Endodermal cell (in vitro differentiated cells): ENCODE measurements at regions not wholly inside any gene's neighbourhood (a gene's known extent, or its start where the extent isn't known, plus 50 kb on each side); places are given as distances from the start of the nearest gene placed in this dataset.
"Not testable (repeated sequence)": the region's sequence is repeated elsewhere in the genome, so short reads cannot be mapped to it uniquely, and the experiment has no call there.

Experiments
- DNase-seq: peaks from one replicate; pipeline ENCODE4 v3.0.0-alpha.2; 2017
- H3K27ac ChIP-seq: 2 replicates; pipeline ENCODE4 v1.5.1; 2013; ENCODE audit warnings: mild to moderate bottlenecking, low read depth, low read length, moderate library complexity
- H3K27me3 ChIP-seq: 2 replicates; pipeline ENCODE4 v1.6.1; 2013; ENCODE audit warnings: mild to moderate bottlenecking, low read length, moderate library complexity; ENCODE audit not compliant: insufficient read depth, control insufficient read depth, poor library complexity, severe bottlenecking
- H3K36me3 ChIP-seq: 2 replicates; pipeline ENCODE4 v1.7.0; 2013; ENCODE audit warnings: mild to moderate bottlenecking, low read length, moderate library complexity; ENCODE audit not compliant: control insufficient read depth, insufficient read depth
- H3K4me1 ChIP-seq: one replicate; pipeline ENCODE4 v1.7.0; 2013; ENCODE audit warnings: low read length; ENCODE audit not compliant: control insufficient read depth, insufficient read depth
- H3K4me3 ChIP-seq: 2 replicates; pipeline ENCODE4 v1.5.1; 2013; ENCODE audit warnings: mild to moderate bottlenecking, low read length, moderate library complexity
- H3K9ac ChIP-seq: 2 replicates; pipeline ENCODE4 v1.6.1; 2013; ENCODE audit warnings: mild to moderate bottlenecking, low read length, moderate library complexity; ENCODE audit not compliant: poor library complexity, severe bottlenecking; ENCODE audit errors: extremely low read depth
- H3K9me3 ChIP-seq: 2 replicates; pipeline ENCODE4 v1.6.1; 2013; ENCODE audit warnings: mild to moderate bottlenecking, low read length, moderate library complexity; ENCODE audit not compliant: control insufficient read depth
- H3K27ac Mint-ChIP-seq: 2 replicates; pipeline ENCODE4 v1.8.0; 2020; ENCODE audit warnings: mixed read lengths
- H3K27me3 Mint-ChIP-seq: 2 replicates; pipeline ENCODE4 v1.8.0; 2021; ENCODE audit warnings: mild to moderate bottlenecking, mixed read lengths; ENCODE audit not compliant: insufficient read depth
- H3K36me3 Mint-ChIP-seq: 2 replicates; pipeline ENCODE4 v1.8.0; 2020; ENCODE audit warnings: low read depth, mixed read lengths
- H3K4me1 Mint-ChIP-seq: 2 replicates; pipeline ENCODE4 v1.8.0; 2020; ENCODE audit warnings: mixed read lengths
- H3K4me3 Mint-ChIP-seq: 2 replicates; pipeline ENCODE4 v1.8.0; 2020; ENCODE audit warnings: mild to moderate bottlenecking, moderate library complexity, mixed read lengths
- H3K9me3 Mint-ChIP-seq: 2 replicates; pipeline ENCODE4 v1.8.0; 2020; ENCODE audit warnings: mild to moderate bottlenecking, mixed read lengths
- CTCF ChIP-seq: fragments of 200-600 bp; sonication (generic); conservative IDR thresholded peaks from 2 replicates; pipeline ENCODE4 v1.5.0; 2021; ENCODE audit warnings: antibody characterized with exemption, mild to moderate bottlenecking
- WGBS, 2 experiments: methylation state at CpG; one replicate each; pipeline versions ENCODE4 v1.1.5 to v1.1.7; 2013; ENCODE audit warnings: missing lambda C conversion rate in 2 of 2, mixed read lengths in 1 of 2; ENCODE audit not compliant: insufficient coverage in 1 of 2, insufficient read length in 1 of 2; 5-methylcytosine and 5-hydroxymethylcytosine counted together

DNA sequence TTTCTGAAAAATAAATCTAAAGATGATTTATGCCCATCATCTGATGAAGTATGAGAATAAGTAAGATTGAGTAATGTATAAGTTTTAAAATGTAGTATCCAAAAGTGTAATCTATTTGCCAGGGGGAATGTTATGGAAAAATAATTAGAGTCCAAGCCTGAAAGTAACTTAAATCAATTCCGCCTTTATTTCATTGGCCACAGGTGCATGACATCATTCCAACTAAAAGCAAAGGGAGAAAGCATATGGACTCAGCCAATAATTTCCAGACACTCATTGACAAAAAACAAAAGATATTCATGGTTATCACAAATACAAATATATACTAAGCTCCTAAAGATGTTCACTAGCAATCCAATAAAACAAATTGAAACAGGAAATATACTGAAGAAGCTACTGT is 752.6 kb upstream of the TMEFF2 start:
- DNase-seq, result no peak
- no peaks in the 10 kb centered on the region for H3K36me3 ChIP-seq
- TF ChIP-seq CTCF, result no peak
- Mint-ChIP-seq H3K27me3 (no peaks in the 10 kb centered on the region), H3K4me1 (no peaks in the 10 kb centered on the region), H3K36me3 (no peaks in the 10 kb centered on the region), H3K9me3 (no peaks in the 10 kb centered on the region), H3K4me3 (no peak overlapping the region), H3K27ac (no peak overlapping the region)
- no peak overlapping the region for H3K4me3 ChIP-seq
- no peaks in the 10 kb centered on the region for H3K4me1 ChIP-seq
- H3K27ac ChIP-seq, result no peak overlapping the region
- no peak overlapping the region for H3K9ac ChIP-seq
- H3K9me3 ChIP-seq, result no peaks in the 10 kb centered on the region
- no peaks in the 10 kb centered on the region for H3K27me3 ChIP-seq
- 91 to 100% methylated on average over 1 of the region's 1 CpG for WGBS, 2 experiments

DNA sequence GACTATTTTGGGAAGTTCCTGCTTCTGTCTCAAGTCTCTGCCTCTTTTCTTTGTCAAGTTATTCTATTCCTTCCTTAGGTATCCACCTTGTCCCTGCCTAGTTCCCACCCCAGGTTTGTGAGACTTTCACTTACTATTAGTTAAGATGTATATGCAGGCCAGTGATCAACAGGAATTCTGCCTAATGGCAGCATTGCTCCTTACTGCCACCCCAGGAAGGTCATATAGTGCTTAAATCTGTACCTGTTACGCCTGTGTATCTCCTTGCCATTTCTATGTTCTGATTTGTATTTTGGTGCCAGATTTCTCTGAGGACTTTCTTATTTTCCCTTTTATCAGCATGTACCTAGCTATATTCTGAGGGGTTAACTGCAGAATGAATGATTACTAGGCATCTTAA is 746.0 kb upstream of the TMEFF2 start:
- H3K4me3 Mint-ChIP-seq, result no peak overlapping the region
- peaks cover 3% of the 10 kb centered on the region for H3K4me1 Mint-ChIP-seq
- no peaks in the 10 kb centered on the region for H3K27me3 Mint-ChIP-seq
- no peaks in the 10 kb centered on the region for H3K4me1 ChIP-seq
- no peaks in the 10 kb centered on the region for H3K9me3 Mint-ChIP-seq
- no peak overlapping the region for H3K27ac ChIP-seq
- 96 to 100% methylated on average over 1 of the region's 1 CpG for WGBS, 2 experiments
- H3K36me3 ChIP-seq, result no peaks in the 10 kb centered on the region
- peak; percentile 56 for TF ChIP-seq CTCF
- DNase-seq, result no peak
- no peak overlapping the region for H3K27ac Mint-ChIP-seq
- no peaks in the 10 kb centered on the region for H3K9me3 ChIP-seq
- no peaks in the 10 kb centered on the region for H3K36me3 Mint-ChIP-seq
- no peaks in the 10 kb centered on the region for H3K27me3 ChIP-seq
- H3K4me3 ChIP-seq, result no peak overlapping the region
- no peak overlapping the region for H3K9ac ChIP-seq

- H3K27me3 Mint-ChIP-seq, result no peaks in the 10 kb centered on the region
- H3K4me3 Mint-ChIP-seq, result no peak overlapping the region
- H3K36me3 Mint-ChIP-seq, result no peaks in the 10 kb centered on the region
- H3K4me1 ChIP-seq, result no peaks in the 10 kb centered on the region
- no peak overlapping the region for H3K4me3 ChIP-seq
- H3K27me3 ChIP-seq, result no peaks in the 10 kb centered on the region
- no peaks in the 10 kb centered on the region for H3K9me3 ChIP-seq
- WGBS, 2 experiments, result 50% methylated on average over 1 of the region's 1 CpG; no CpG with 5 or more reads in 1 of the 2 experiments
- H3K9ac ChIP-seq, result no peak overlapping the region
- DNase-seq, result no peak
- no peaks in the 10 kb centered on the region for H3K36me3 ChIP-seq
- H3K9me3 Mint-ChIP-seq, result no peaks in the 10 kb centered on the region
- no peak for TF ChIP-seq CTCF
- no peak overlapping the region for H3K27ac Mint-ChIP-seq
- H3K27ac ChIP-seq, result no peak overlapping the region
- peaks cover under 1% of the 10 kb centered on the region for H3K4me1 Mint-ChIP-seq
Measured at GRCh38 chr2:192932376-192932775, 737.6 kb upstream of the TMEFF2 start.

GRCh38 chr2:192921631-192922030 is 726.9 kb upstream of the TMEFF2 start:
- H3K9ac ChIP-seq, H3K36me3 ChIP-seq, H3K36me3 Mint-ChIP-seq, H3K27ac Mint-ChIP-seq, H3K27ac ChIP-seq, DNase-seq, H3K27me3 Mint-ChIP-seq, H3K4me1 ChIP-seq, H3K27me3 ChIP-seq, H3K4me3 Mint-ChIP-seq, H3K4me3 ChIP-seq, H3K4me1 Mint-ChIP-seq: not testable (repeated sequence)
- peaks cover 40% of the 10 kb centered on the region for H3K9me3 Mint-ChIP-seq
- H3K9me3 ChIP-seq, result peaks cover 13% of the 10 kb centered on the region
- 96% methylated on average over 4 of the region's 4 CpGs; no CpG with 5 or more reads in 1 of the 2 experiments for WGBS, 2 experiments
